ENCODE measurements at regions not wholly inside any gene's neighbourhood (a gene's known extent, or its start where the extent isn't known, plus 50 kb on each side); places are given as distances from the start of the nearest gene placed in this dataset.

- no peak for DNase-seq (ENCODE audit: low spot score in 2 of 2)
- Histone ChIP-seq H3K36me3 (no peaks in the 10 kb centered on the region), H3K27me3 (no peaks in the 10 kb centered on the region), H3K4me1 (no peaks in the 10 kb centered on the region), H3K27ac (no peak overlapping the region), H3K4me3 (no peak overlapping the region), H3K9me3 (no peaks in the 10 kb centered on the region)
- no peak for TF ChIP-seq CTCF (IDR thresholded peaks at IDR 0.05)
- intact Hi-C loops (cut with DNase I) = no loop called here
Measured at GRCh38 chr19:31073485-31074198, 275.6 kb downstream of the TSHZ3 start.

GRCh38 chr19:31072451-31072850 lies 276.8 kb downstream of the TSHZ3 start:
- intact Hi-C loops (cut with DNase I) = no loop called here

GRCh38 chr19:31071136-31071855 lies 277.9 kb downstream of the TSHZ3 start:
- DNase-seq (ENCODE audit: low spot score in 2 of 2) = no peak
- H3K27me3 ChIP-seq = no peaks in the 10 kb centered on the region
- no peaks in the 10 kb centered on the region for H3K9me3 ChIP-seq
- intact Hi-C loops (cut with DNase I) = no loop called here
- no peaks in the 10 kb centered on the region for H3K4me1 ChIP-seq
- no peak overlapping the region for H3K4me3 ChIP-seq
- H3K27ac ChIP-seq = no peak overlapping the region
- TF ChIP-seq CTCF (IDR thresholded peaks at IDR 0.05) = no peak
- H3K36me3 ChIP-seq = no peaks in the 10 kb centered on the region

More at GRCh38 chr19:31072451-31072850, 276.8 kb downstream of the TSHZ3 start:
- DNase-seq (ENCODE audit: low spot score in 2 of 2) = no peak
- TF ChIP-seq CTCF (IDR thresholded peaks at IDR 0.05) = no peak
- Histone ChIP-seq H3K27me3 (no peaks in the 10 kb centered on the region), H3K27ac (no peak overlapping the region), H3K36me3 (no peaks in the 10 kb centered on the region), H3K9me3 (no peaks in the 10 kb centered on the region), H3K4me3 (no peak overlapping the region), H3K4me1 (no peaks in the 10 kb centered on the region)

DNA sequence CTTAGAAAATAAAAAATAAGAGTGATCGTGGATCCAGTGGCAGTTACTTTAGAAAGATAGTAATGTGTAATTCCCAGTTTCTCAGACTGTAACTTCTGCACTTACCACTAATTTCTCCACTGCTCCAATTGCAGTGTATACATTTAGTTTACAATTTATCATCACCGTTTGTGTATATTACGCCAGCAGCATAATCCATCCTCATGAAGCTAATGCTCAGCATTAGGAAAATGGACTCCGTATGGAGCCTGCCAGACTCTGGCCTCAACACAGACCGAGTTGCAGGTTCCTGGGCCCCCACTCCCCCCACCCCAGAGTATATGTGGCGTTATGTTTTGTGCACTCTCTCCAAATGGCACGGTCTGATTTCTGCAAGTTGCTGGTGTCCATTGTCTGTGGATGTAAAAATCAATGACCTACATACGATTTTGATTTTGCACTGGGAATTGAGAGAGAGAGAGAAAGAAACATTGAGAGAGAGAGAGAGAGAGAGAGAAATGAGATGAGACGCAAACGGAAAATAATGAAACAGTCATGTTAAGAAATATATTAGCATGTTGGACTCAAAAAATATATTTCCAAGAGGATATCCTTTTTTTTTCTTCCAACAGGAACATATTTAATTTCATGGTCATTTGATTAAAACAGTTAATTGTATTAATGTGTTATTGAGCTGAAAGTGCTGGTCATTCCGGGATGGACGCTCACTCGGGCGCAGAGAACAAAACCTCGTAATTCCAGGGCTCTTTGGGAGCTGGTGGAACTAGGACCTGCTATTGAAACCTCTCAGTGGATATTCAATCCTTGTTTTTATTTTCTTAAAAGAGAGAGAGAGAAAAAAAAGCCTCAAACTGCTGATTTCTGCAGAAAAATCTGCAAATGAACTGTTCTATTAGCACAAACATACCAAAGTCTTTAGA lies 278.8 kb downstream of the TSHZ3 start:
- H3K36me3 ChIP-seq = no peaks in the 10 kb centered on the region
- no peaks in the 10 kb centered on the region for H3K9me3 ChIP-seq
- no peak for TF ChIP-seq CTCF (IDR thresholded peaks at IDR 0.05)
- H3K4me3 ChIP-seq = no peak overlapping the region
- no peak overlapping the region for H3K27ac ChIP-seq
- no peaks in the 10 kb centered on the region for H3K4me1 ChIP-seq
- DNase-seq (ENCODE audit: low spot score in 2 of 2) = no peak
- intact Hi-C loops (cut with DNase I) = no loop called here
- no peaks in the 10 kb centered on the region for H3K27me3 ChIP-seq

GRCh38 chr19:31068268-31068667 lies 281.0 kb downstream of the TSHZ3 start:
- no peaks in the 10 kb centered on the region for H3K9me3 ChIP-seq
- no peak for DNase-seq (ENCODE audit: low spot score in 2 of 2)
- no peak for TF ChIP-seq CTCF (IDR thresholded peaks at IDR 0.05)
- H3K27ac ChIP-seq = no peak overlapping the region
- no peaks in the 10 kb centered on the region for H3K36me3 ChIP-seq
- no peak overlapping the region for H3K4me3 ChIP-seq
- no peaks in the 10 kb centered on the region for H3K27me3 ChIP-seq
- no peaks in the 10 kb centered on the region for H3K4me1 ChIP-seq
- intact Hi-C loops (cut with DNase I) = no loop called here

Measured in ascending aorta (tissue), 2 donors.